H1 (cell line): ENCODE measurements at regions not wholly inside any gene's neighbourhood (a gene's known extent, or its start where the extent isn't known, plus 50 kb on each side); places are given as distances from the start of the nearest gene placed in this dataset.

Experiments
- CTCF ChIA-PET: fragments of 300-600 bp; sonication (Branson Sonifier 250); formaldehyde crosslinking; loops from one replicate; lab custom pipeline; 2021; ENCODE audit not compliant: partially characterized antibody; lab: Charles Lee
- POLR2A ChIA-PET: fragments of 300-600 bp; sonication (Branson Sonifier 250); formaldehyde crosslinking; loops from one replicate; lab custom pipeline; 2021; ENCODE audit warnings: inconsistent platforms; ENCODE audit not compliant: partially characterized antibody; lab: Charles Lee
- DNase-seq, 2 experiments: peaks; one replicate each; pipeline versions ENCODE4 v3.0.0 to v3.0.0-alpha.2; 2010 to 2022; ENCODE audit warnings: low spot score in 2 of 2, low read depth in 1 of 2, mixed read lengths in 1 of 2
- FAIRE-seq: peaks from 2 replicates; lab custom pipeline; 2011; peaks lifted over from hg19 to GRCh38; lab: Jason Lieb, UNC
- H2AFZ ChIP-seq: 2 replicates; pipeline ENCODE4 v1.8.1; 2012; ENCODE audit warnings: low read length, inconsistent platforms
- H2AK5ac ChIP-seq: 2 replicates; pipeline ENCODE4 v1.6.1; 2013; ENCODE audit warnings: low read depth, low read length
- H2BK120ac ChIP-seq: replicated peaks from 2 replicates; pipeline ENCODE3; 2013; ENCODE audit warnings: low read depth, low read length, inconsistent platforms
- H2BK12ac ChIP-seq: 2 replicates; pipeline ENCODE4 v1.6.1; 2013; ENCODE audit warnings: low read depth, low read length
- H2BK15ac ChIP-seq: 2 replicates; pipeline ENCODE4 v1.6.1; 2013; ENCODE audit warnings: low read length
- H2BK20ac ChIP-seq: 2 replicates; pipeline ENCODE4 v1.6.1; 2013; ENCODE audit warnings: low read length
- H2BK5ac ChIP-seq: 2 replicates; pipeline ENCODE4 v1.6.1; 2013; ENCODE audit warnings: low read depth, low read length
- H3K14ac ChIP-seq: 2 replicates; pipeline ENCODE4 v1.6.1; 2013; ENCODE audit warnings: inconsistent platforms; ENCODE audit not compliant: insufficient read length
- H3K18ac ChIP-seq: 2 replicates; pipeline ENCODE4 v1.6.1; 2013; ENCODE audit warnings: low read length; ENCODE audit errors: extremely low read depth
- H3K23ac ChIP-seq: 2 replicates; pipeline ENCODE4 v1.6.1; 2013; ENCODE audit warnings: inconsistent platforms; ENCODE audit not compliant: insufficient read length
- H3K23me2 ChIP-seq: 2 replicates; pipeline ENCODE4 v1.6.1; 2013; ENCODE audit warnings: low read depth, low read length
- H3K27ac ChIP-seq: 2 replicates; pipeline ENCODE4 v1.6.1; 2011; ENCODE audit warnings: low read depth, low read length, inconsistent platforms
- H3K27me3 ChIP-seq, 4 experiments: replicated peaks in 1 of 4; 1 replicate in 1 of 4; 2 replicates in 3 of 4; pipeline versions ENCODE4 v1.6.1 to v1.8.1; 2011 to 2013; ENCODE audit warnings: low read length in 3 of 4, mild to moderate bottlenecking in 3 of 4, inconsistent platforms in 2 of 4, mixed read lengths in 2 of 4, moderate library complexity in 1 of 4; ENCODE audit not compliant: control insufficient read depth in 3 of 4, insufficient read depth in 3 of 4; ENCODE audit errors: extremely low read depth in 1 of 4
- H3K36me3 ChIP-seq, 4 experiments: 2 replicates each; pipeline versions ENCODE4 v1.6.1 to v1.8.1; 2011 to 2013; ENCODE audit warnings: mild to moderate bottlenecking in 4 of 4, low read length in 3 of 4, moderate library complexity in 2 of 4, control low read depth in 1 of 4, inconsistent platforms in 1 of 4; ENCODE audit not compliant: insufficient read depth in 4 of 4, control insufficient read depth in 2 of 4
- H3K4ac ChIP-seq: replicated peaks from 2 replicates; pipeline ENCODE3; 2013; ENCODE audit warnings: low read length, low read depth, mixed read lengths, inconsistent platforms; ENCODE audit not compliant: insufficient read length
- H3K4me1 ChIP-seq, 4 experiments: replicated peaks in 1 of 4; 1 replicate in 1 of 4; 2 replicates in 3 of 4; pipeline versions ENCODE4 v1.6.1 to v1.8.1; 2011 to 2013; ENCODE audit warnings: low read length in 3 of 4, inconsistent platforms in 2 of 4, mixed read lengths in 1 of 4; ENCODE audit not compliant: insufficient read depth in 4 of 4, control insufficient read depth in 3 of 4
- H3K4me2 ChIP-seq, 2 experiments: 2 replicates each; pipeline versions ENCODE4 v1.6.1 to v1.8.1; 2011 to 2013; ENCODE audit warnings: low read depth in 2 of 2, low read length in 2 of 2, control low read depth in 1 of 2, inconsistent platforms in 1 of 2, mild to moderate bottlenecking in 1 of 2; ENCODE audit not compliant: insufficient read depth in 1 of 2
- H3K4me3 ChIP-seq, 4 experiments: fragments of 200-600, 300-600 bp in 1 of 4; sonication (generic), shearing (Covaris generic), sonication (Bioruptor Twin) in 1 of 4; 2 replicates each; pipeline versions ENCODE4 v1.5.1 to v1.8.1; 2011 to 2016; ENCODE audit warnings: low read length in 4 of 4, low read depth in 3 of 4, control low read depth in 2 of 4, inconsistent platforms in 2 of 4, mild to moderate bottlenecking in 2 of 4, mixed read lengths in 1 of 4, moderate library complexity in 1 of 4; ENCODE audit not compliant: insufficient read depth in 2 of 4; ENCODE audit errors: extremely low read depth in 1 of 4
- H3K56ac ChIP-seq: replicated peaks from 2 replicates; pipeline ENCODE3; 2013; ENCODE audit warnings: low read depth, mild to moderate bottlenecking, mixed read lengths, low read length, inconsistent platforms; ENCODE audit not compliant: insufficient read length
- H3K79me1 ChIP-seq: 2 replicates; pipeline ENCODE4 v1.6.1; 2013; ENCODE audit warnings: low read depth, low read length, control low read depth
- H3K79me2 ChIP-seq, 2 experiments: 2 replicates each; pipeline versions ENCODE4 v1.6.1 to v1.8.1; 2012 to 2013; ENCODE audit warnings: low read length in 2 of 2, mild to moderate bottlenecking in 2 of 2, inconsistent platforms in 1 of 2; ENCODE audit not compliant: insufficient read depth in 2 of 2, control insufficient read depth in 1 of 2
- H3K9ac ChIP-seq, 4 experiments: replicated peaks in 1 of 4; 1 replicate in 1 of 4; 2 replicates in 3 of 4; pipeline versions ENCODE4 v1.6.1 to v1.8.1; 2011 to 2013; ENCODE audit warnings: low read depth in 3 of 4, low read length in 3 of 4, control low read depth in 2 of 4, mild to moderate bottlenecking in 2 of 4, moderate library complexity in 2 of 4, inconsistent platforms in 1 of 4; ENCODE audit errors: extremely low read depth in 1 of 4
- H3K9me3 ChIP-seq, 2 experiments: 2 replicates each; pipeline versions ENCODE4 v1.6.1 to v1.8.1; 2012 to 2013; ENCODE audit warnings: mild to moderate bottlenecking in 2 of 2, moderate library complexity in 2 of 2, control low read depth in 1 of 2, inconsistent platforms in 1 of 2, low read depth in 1 of 2, low read length in 1 of 2, mixed read lengths in 1 of 2; ENCODE audit not compliant: insufficient read depth in 2 of 2
- H4K20me1 ChIP-seq, 2 experiments: replicated peaks in 1 of 2; 2 replicates each; pipeline versions ENCODE3 to v1.8.1; 2011 to 2013; ENCODE audit warnings: inconsistent platforms in 2 of 2, low read length in 2 of 2, mild to moderate bottlenecking in 1 of 2; ENCODE audit not compliant: insufficient read depth in 2 of 2, control insufficient read depth in 1 of 2
- H4K5ac ChIP-seq: 2 replicates; pipeline ENCODE4 v1.6.1; 2013; ENCODE audit warnings: low read length, low read depth, mixed read lengths, inconsistent platforms; ENCODE audit not compliant: insufficient read length
- H4K8ac ChIP-seq: 2 replicates; pipeline ENCODE4 v1.8.0; 2013; ENCODE audit warnings: mild to moderate bottlenecking, moderate library complexity, low read length, inconsistent platforms; ENCODE audit not compliant: insufficient read depth; ENCODE audit errors: extremely low read depth
- H4K91ac ChIP-seq: replicated peaks from 2 replicates; pipeline ENCODE3; 2013; ENCODE audit warnings: low read length, mixed read lengths, inconsistent platforms; ENCODE audit not compliant: insufficient read length
- ASH2L ChIP-seq: fragments of 200-600, 300-600 bp; sonication (generic); IDR thresholded peaks from one replicate; pipeline ENCODE4 v1.7.1; 2017; ENCODE audit warnings: low read length
- CHD1 ChIP-seq: IDR thresholded peaks from 2 replicates; pipeline ENCODE4 v1.6.1; 2012; ENCODE audit warnings: low read depth, low read length, improper control_type of control experiment
- EP300 ChIP-seq, 2 experiments: IDR thresholded peaks; 1 replicate in 1 of 2; 2 replicates in 1 of 2; pipeline ENCODE4 v1.6.1; 2011 to 2012; ENCODE audit warnings: low read depth in 2 of 2, low read length in 2 of 2, mild to moderate bottlenecking in 2 of 2, borderline replicate concordance in 1 of 2, inconsistent platforms in 1 of 2, moderate library complexity in 1 of 2
- HDAC6 ChIP-seq: IDR thresholded peaks from one replicate; pipeline ENCODE4 v1.7.1; 2012; ENCODE audit warnings: low read depth, mild to moderate bottlenecking, inconsistent platforms, low read length, moderate library complexity
- KDM5A ChIP-seq: fragments of 200-600 bp; IDR thresholded peaks from 2 replicates; pipeline ENCODE4 v1.7.1; 2012; ENCODE audit warnings: mild to moderate bottlenecking, low read length, inconsistent platforms, mixed read lengths
- SP2 ChIP-seq: IDR thresholded peaks from 2 replicates; pipeline ENCODE4 v1.6.1; 2012; ENCODE audit warnings: mild to moderate bottlenecking, low read length, inconsistent platforms
- TAF1 ChIP-seq: IDR thresholded peaks from 2 replicates; pipeline ENCODE4 v1.6.1; 2011; ENCODE audit warnings: mild to moderate bottlenecking, low read depth, low read length
- ZNF274 ChIP-seq: IDR thresholded peaks from 2 replicates; pipeline ENCODE4 v1.7.0; 2012; ENCODE audit warnings: low read length, borderline replicate concordance; ENCODE audit errors: extremely low read depth
- WGBS, 2 experiments: shearing (Covaris generic) in 1 of 2; methylation state at CpG; one replicate each; pipeline versions ENCODE4 v1.1.6 to v1.1.7; 2013 to 2015; ENCODE audit warnings: low lambda C conversion rate in 2 of 2, mixed read lengths in 2 of 2, inconsistent platforms in 1 of 2, low coverage in 1 of 2, missing lambda C conversion rate in 1 of 2; ENCODE audit not compliant: insufficient replicate concordance in 2 of 2, insufficient coverage in 1 of 2, insufficient read length in 1 of 2; ENCODE audit errors: extremely low coverage in 1 of 2, missing lambda C conversion rate in 1 of 2; 5-methylcytosine and 5-hydroxymethylcytosine counted together

DNA sequence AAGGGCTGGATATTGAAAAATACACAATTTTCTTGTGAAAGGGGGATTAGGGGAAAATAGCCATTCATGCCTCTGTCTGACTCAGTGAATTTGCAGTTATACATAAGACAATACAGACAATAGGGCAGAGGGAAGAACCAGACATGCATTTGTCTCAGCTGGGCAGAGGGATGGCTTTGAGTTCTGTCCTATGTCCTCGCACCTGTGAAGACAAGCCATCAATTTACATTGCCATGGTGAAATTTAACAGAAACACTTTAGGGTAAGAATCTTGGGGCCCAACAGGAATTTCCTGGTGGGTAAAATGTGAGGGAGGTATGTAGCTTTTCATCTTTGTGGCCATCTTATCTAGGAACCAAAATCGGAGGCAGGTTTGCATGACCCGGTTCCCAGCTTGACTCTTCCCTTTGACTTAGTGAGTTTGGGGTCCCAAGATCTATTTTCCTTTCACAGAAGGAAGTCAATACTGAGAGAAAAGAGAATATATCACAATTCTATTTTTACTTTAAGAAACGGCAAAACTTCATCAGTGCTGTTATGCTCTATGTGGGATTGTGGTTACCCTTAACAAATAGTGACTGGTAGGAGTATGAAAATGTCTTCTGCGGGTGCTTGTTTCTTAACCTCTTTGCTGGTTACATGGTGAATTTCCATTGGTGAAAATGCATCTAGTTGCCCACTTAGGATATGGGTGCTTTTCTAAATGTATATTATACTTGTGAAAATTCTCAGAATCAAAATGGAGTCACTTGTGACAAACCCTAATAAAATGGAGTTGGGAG lies 221.8 kb downstream of the SPP2 start:
- Histone ChIP-seq H2BK120ac (no peak overlapping the region), H3K9me3 (no peaks in the 10 kb centered on the region), H4K20me1 (no peaks in the 10 kb centered on the region), H3K9ac (no peak overlapping the region), H2AK5ac (no peak overlapping the region), H4K5ac (no peak overlapping the region), H4K91ac (no peak overlapping the region), H3K14ac (no peak overlapping the region), H4K8ac (no peak overlapping the region), H3K4ac (no peak overlapping the region), H3K79me1 (no peaks in the 10 kb centered on the region), H3K56ac (no peak overlapping the region), H3K36me3 (no peaks in the 10 kb centered on the region), H2BK5ac (no peak overlapping the region), H3K4me1 (no peaks in the 10 kb centered on the region), H3K79me2 (no peaks in the 10 kb centered on the region), H3K27me3 (no peaks in the 10 kb centered on the region), H3K4me2 (no peak overlapping the region), H3K4me3 (no peak overlapping the region), H2BK15ac (no peak overlapping the region), H3K27ac (no peak overlapping the region), H2AFZ (no peak overlapping the region), H3K23ac (no peak overlapping the region), H3K23me2 (no peaks in the 10 kb centered on the region), H3K18ac (no peak overlapping the region), H2BK12ac (no peak overlapping the region), H2BK20ac (no peak overlapping the region)
- no peak for DNase-seq
- 93% methylated on average over 5 of the region's 5 CpGs; no CpG with 5 or more reads in 1 of the 2 experiments for WGBS, 2 experiments
- POLR2A ChIA-PET: interaction anchor here (0.9 kb wide), 1 partner anchor 8 kb away, joined by 3 read pairs; no protein-coding TSS in a partner anchor
- CTCF ChIA-PET: interaction anchor here (0.7 to 1.3 kb wide), 2 partner anchors 228 to 237 kb away, joined by 3 to 4 read pairs; no protein-coding TSS in a partner anchor
- FAIRE-seq: no peak
- no peak for TF ChIP-seq ASH2L
- no peak for TF ChIP-seq EP300 (IDR thresholded peaks at IDR 0.05; ENCODE audit: borderline replicate concordance in 1 of 2, low read depth in 2 of 2, low read length in 2 of 2)
- no peak for TF ChIP-seq KDM5A
- no peak for TF ChIP-seq ZNF274
- TF ChIP-seq TAF1: no peak
- no peak for TF ChIP-seq HDAC6
- no peak for TF ChIP-seq CHD1
- TF ChIP-seq SP2: no peak
